Stomach (tissue), 8 donors: ENCODE measurements at regions not wholly inside any gene's neighbourhood (a gene's known extent, or its start where the extent isn't known, plus 50 kb on each side); places are given as distances from the start of the nearest gene placed in this dataset.
A peak's percentile ranks its signal among the peaks of the same experiment; 100 is the strongest.

Experiments
- DNase-seq, 2 donors: peaks; one replicate each; pipeline versions ENCODE4 v3.0.0 to v3.0.0-alpha.2; 2013 to 2019
- H3K27ac ChIP-seq, 5 donors: fragments of 200-600 bp in 4 of 5; sonication (generic) in 4 of 5; one replicate each; pipeline ENCODE4 v1.5.1; 2013 to 2019; ENCODE audit warnings: mild to moderate bottlenecking in 1 of 5, moderate library complexity in 1 of 5
- H3K27me3 ChIP-seq, 3 donors: fragments of 200-600 bp; sonication (generic); one replicate each; pipeline ENCODE4 v1.5.1; 2017 to 2019; ENCODE audit warnings: mixed run types in 1 of 3
- H3K36me3 ChIP-seq, 4 donors: fragments of 200-600 bp; sonication (generic); 1 replicate in 3 of 4; 2 replicates in 1 of 4; pipeline ENCODE4 v1.5.1; 2016 to 2019
- H3K4me1 ChIP-seq, 4 donors: fragments of 200-600 bp; sonication (generic); one replicate each; pipeline ENCODE4 v1.5.1; 2016 to 2019
- H3K4me3 ChIP-seq, 4 donors: fragments of 200-600 bp; sonication (generic) in 3 of 4; one replicate each; pipeline ENCODE4 v1.5.1; 2016 to 2019; ENCODE audit warnings: mild to moderate bottlenecking in 1 of 4
- H3K9me3 ChIP-seq, 4 donors: fragments of 200-600 bp; sonication (generic); one replicate each; pipeline ENCODE4 v1.5.1; 2016 to 2019
- CTCF ChIP-seq, 7 experiments: fragments of 450-650 bp in 4 of 7; fragments of 200-600 bp in 3 of 7; sonication (generic) in 3 of 7; IDR thresholded peaks; one replicate each; pipeline ENCODE4 v1.5.1; 2016 to 2019; ENCODE audit warnings: antibody characterized with exemption in 7 of 7, control low read depth in 2 of 7, mild to moderate bottlenecking in 1 of 7
- EP300 ChIP-seq: sonication (generic); formaldehyde crosslinking; IDR thresholded peaks from one replicate; pipeline ENCODE4 v1.6.1; 2017; ENCODE audit warnings: antibody characterized with exemption
- POLR2A ChIP-seq, 4 donors: fragments of 450-650 bp; IDR thresholded peaks; one replicate each; pipeline ENCODE4 v1.6.1; 2016; ENCODE audit warnings: antibody characterized with exemption in 4 of 4, control low read depth in 2 of 4, mild to moderate bottlenecking in 1 of 4, moderate library complexity in 1 of 4
- POLR2AphosphoS5 ChIP-seq, 3 donors: sonication (generic); formaldehyde crosslinking; IDR thresholded peaks; one replicate each; pipeline ENCODE4 v1.6.1; 2016; ENCODE audit warnings: antibody characterized with exemption in 3 of 3
- WGBS, 5 donors: extraction: QIAGEN DNeasy Blood & Tissue Kit in 3 of 5; methylation state at CpG; one replicate each; pipeline versions ENCODE4 v1.1.5 to v1.1.7; 2013 to 2018; 5-methylcytosine and 5-hydroxymethylcytosine counted together
- intact Hi-C: fragments of 100-400 bp; cut with DNase I; formaldehyde crosslinking; loops from one replicate; pipeline ENCODE4 v1.15.1; 2023; ENCODE audit warnings: low total_unique reads
- donor health status: healthy with polysubstance abuse.
- donor health status: Bipolar disorder and iron deficiency.
- donor health status: healthy.

- DNase-seq: peak in 1 of 2 donors; percentile 26
- peak overlapping the region in 4 of 5 donors; percentile 41 to 83 (median 80) for H3K27ac ChIP-seq
- intact Hi-C loops: no loop called here
- H3K4me3 ChIP-seq: no peak overlapping the region
- WGBS, 5 donors: 58 to 73% (median 61%) methylated on average over 1 of the region's 1 CpG
- H3K36me3 ChIP-seq: no peaks in the 10 kb centered on the region
- TF ChIP-seq CTCF (IDR thresholded peaks at IDR 0.05): no peak
- no peak for TF ChIP-seq POLR2A (IDR thresholded peaks at IDR 0.05)
- TF ChIP-seq EP300: no peak
- TF ChIP-seq POLR2AphosphoS5 (IDR thresholded peaks at IDR 0.05): no peak
- H3K4me1 ChIP-seq: peaks cover 6 to 62% (median 28%) of the 10 kb centered on the region in 4 donors
- no peaks in the 10 kb centered on the region for H3K27me3 ChIP-seq
- no peaks in the 10 kb centered on the region for H3K9me3 ChIP-seq
Observed at GRCh38 chr1:87686671-87687070, 358.0 kb downstream of the LMO4 start.

GRCh38 chr1:87688136-87688535 is 359.5 kb downstream of the LMO4 start:
- no peak for TF ChIP-seq EP300
- no peak for TF ChIP-seq CTCF (IDR thresholded peaks at IDR 0.05)
- TF ChIP-seq POLR2A (IDR thresholded peaks at IDR 0.05): no peak
- no peak for TF ChIP-seq POLR2AphosphoS5 (IDR thresholded peaks at IDR 0.05)
- H3K36me3 ChIP-seq: no peaks in the 10 kb centered on the region
- no peak for DNase-seq
- H3K27me3 ChIP-seq: no peaks in the 10 kb centered on the region
- H3K4me1 ChIP-seq: peaks cover 6 to 56% (median 25%) of the 10 kb centered on the region in 4 donors
- no peak overlapping the region for H3K4me3 ChIP-seq
- WGBS, 5 donors: 76 to 82% (median 78%) methylated on average over 5 of the region's 5 CpGs
- peak overlapping the region in 2 of 5 donors; percentile 1 to 56 for H3K27ac ChIP-seq
- H3K9me3 ChIP-seq: no peaks in the 10 kb centered on the region
- intact Hi-C loops: no loop called here

- Histone ChIP-seq H3K9me3 (no peaks in the 10 kb centered on the region), H3K4me1 (peaks cover 6 to 48% (median 21%) of the 10 kb centered on the region in 4 donors), H3K4me3 (no peak overlapping the region), H3K36me3 (no peaks in the 10 kb centered on the region), H3K27me3 (no peaks in the 10 kb centered on the region), H3K27ac (peak overlapping the region in 3 of 5 donors; percentile 31 to 67 (median 56))
- TF ChIP-seq POLR2AphosphoS5 (IDR thresholded peaks at IDR 0.05) (peak in 2 of 3 donors; percentile 24 to 26), EP300 (no peak), CTCF (IDR thresholded peaks at IDR 0.05) (no peak), POLR2A (IDR thresholded peaks at IDR 0.05) (no peak)
- intact Hi-C loops: no loop called here
- peak in 1 of 2 donors; percentile 38 for DNase-seq
Observed at GRCh38 chr1:87689487-87689886, 360.8 kb downstream of the LMO4 start.

GRCh38 chr1:87696483-87696882 is 367.8 kb downstream of the LMO4 start:
- TF ChIP-seq CTCF (IDR thresholded peaks at IDR 0.05) (no peak), POLR2AphosphoS5 (IDR thresholded peaks at IDR 0.05) (no peak), EP300 (no peak), POLR2A (IDR thresholded peaks at IDR 0.05) (no peak)
- Histone ChIP-seq H3K4me3 (no peak overlapping the region), H3K36me3 (no peaks in the 10 kb centered on the region), H3K27me3 (no peaks in the 10 kb centered on the region), H3K4me1 (no peaks in the 10 kb centered on the region), H3K27ac (no peak overlapping the region), H3K9me3 (peaks cover 0 to 11% (median 2%) of the 10 kb centered on the region in 4 donors)
- DNase-seq: no peak
- intact Hi-C loops: no loop called here
- 46 to 63% (median 58%) methylated on average over 2 of the region's 2 CpGs for whole genome bisulfite sequencing, 5 donors
